Stimulated activated memory B cell treated with anti-CD40 and anti-IgM and Interleukin-4, amounts not matched to agents 10 μg/mL and 1 μg/mL and 100 μg/mL, for 72 hours (primary cell): ENCODE measurements at regions not wholly inside any gene's neighbourhood (a gene's known extent, or its start where the extent isn't known, plus 50 kb on each side); places are given as distances from the start of the nearest gene placed in this dataset.
"Not testable (repeated sequence)": the region's sequence is repeated elsewhere in the genome, so short reads cannot be mapped to it uniquely, and the experiment has no call there.

Source experiments
- ATAC-seq: fragments of 150-1000 bp; cut with Tn5 transposase; 2 replicates; pipeline ENCODE4 v1.10.0; 2021
- H3K27ac Mint-ChIP-seq: one replicate; pipeline ENCODE4 v1.8.0; 2022; ENCODE audit warnings: mild to moderate bottlenecking, mixed read lengths
- H3K27me3 Mint-ChIP-seq: one replicate; pipeline ENCODE4 v1.8.0; 2022; ENCODE audit warnings: mixed read lengths
- H3K36me3 Mint-ChIP-seq: one replicate; pipeline ENCODE4 v1.8.0; 2022; ENCODE audit warnings: mixed read lengths
- H3K4me1 Mint-ChIP-seq: one replicate; pipeline ENCODE4 v1.8.0; 2022; ENCODE audit warnings: mixed read lengths
- H3K4me3 Mint-ChIP-seq: one replicate; pipeline ENCODE4 v1.8.0; 2022; ENCODE audit warnings: mild to moderate bottlenecking, moderate library complexity, mixed read lengths
- H3K9me3 Mint-ChIP-seq: one replicate; pipeline ENCODE4 v1.8.0; 2022; ENCODE audit warnings: mixed read lengths

- Mint-ChIP-seq H3K27me3 (peaks cover 23% of the 10 kb centered on the region), H3K36me3 (no peaks in the 10 kb centered on the region), H3K4me3 (no peak overlapping the region), H3K4me1 (no peaks in the 10 kb centered on the region), H3K27ac (no peak overlapping the region), H3K9me3 (no peaks in the 10 kb centered on the region)
- no peak for ATAC-seq
Observed at GRCh38 chr3:189419683-189420082, 211.5 kb upstream of the TP63 start.

GRCh38 chr3:189424922-189425321 is 206.3 kb upstream of the TP63 start:
- Mint-ChIP-seq H3K27ac (no peak overlapping the region), H3K36me3 (no peaks in the 10 kb centered on the region), H3K27me3 (peaks cover 10% of the 10 kb centered on the region), H3K9me3 (no peaks in the 10 kb centered on the region), H3K4me3 (no peak overlapping the region), H3K4me1 (no peaks in the 10 kb centered on the region)
- ATAC-seq = no peak

- Mint-ChIP-seq H3K4me1 (no peaks in the 10 kb centered on the region), H3K27me3 (no peaks in the 10 kb centered on the region), H3K9me3 (no peaks in the 10 kb centered on the region), H3K27ac (no peak overlapping the region), H3K36me3 (no peaks in the 10 kb centered on the region), H3K4me3 (no peak overlapping the region)
- no peak for ATAC-seq
Observed at GRCh38 chr3:189429019-189429418, 202.2 kb upstream of the TP63 start.

- H3K36me3 Mint-ChIP-seq = no peaks in the 10 kb centered on the region
- no peaks in the 10 kb centered on the region for H3K9me3 Mint-ChIP-seq
- H3K27me3 Mint-ChIP-seq = no peaks in the 10 kb centered on the region
- H3K4me3 Mint-ChIP-seq = no peak overlapping the region
- ATAC-seq = no peak
- H3K27ac Mint-ChIP-seq = no peak overlapping the region
- no peaks in the 10 kb centered on the region for H3K4me1 Mint-ChIP-seq
Observed at GRCh38 chr3:189430166-189430565, 201.0 kb upstream of the TP63 start.

GRCh38 chr3:189442257-189442656 is 188.9 kb upstream of the TP63 start:
- not testable (repeated sequence) for ATAC-seq, H3K27ac Mint-ChIP-seq, H3K36me3 Mint-ChIP-seq, H3K4me1 Mint-ChIP-seq, H3K4me3 Mint-ChIP-seq, H3K27me3 Mint-ChIP-seq, H3K9me3 Mint-ChIP-seq

GRCh38 chr3:189446959-189447560 is 184.1 kb upstream of the TP63 start:
- Mint-ChIP-seq H3K27me3 (no peaks in the 10 kb centered on the region), H3K4me3 (no peak overlapping the region), H3K9me3 (peaks cover 4% of the 10 kb centered on the region), H3K27ac (no peak overlapping the region), H3K4me1 (no peaks in the 10 kb centered on the region), H3K36me3 (no peaks in the 10 kb centered on the region)
- ATAC-seq = no peak

- H3K4me1 Mint-ChIP-seq = no peaks in the 10 kb centered on the region
- ATAC-seq = no peak
- no peak overlapping the region for H3K27ac Mint-ChIP-seq
- no peak overlapping the region for H3K4me3 Mint-ChIP-seq
- H3K9me3 Mint-ChIP-seq = no peaks in the 10 kb centered on the region
- no peaks in the 10 kb centered on the region for H3K36me3 Mint-ChIP-seq
- H3K27me3 Mint-ChIP-seq = peaks cover 8% of the 10 kb centered on the region
Observed at GRCh38 chr3:189449084-189449483, 182.1 kb upstream of the TP63 start.

GRCh38 chr3:189455009-189455408 is 176.2 kb upstream of the TP63 start:
- Mint-ChIP-seq H3K9me3 (no peaks in the 10 kb centered on the region), H3K4me1 (no peaks in the 10 kb centered on the region), H3K27ac (no peak overlapping the region), H3K27me3 (peaks cover 8% of the 10 kb centered on the region), H3K4me3 (no peak overlapping the region), H3K36me3 (no peaks in the 10 kb centered on the region)
- no peak for ATAC-seq

GRCh38 chr3:189455641-189456417 is 175.4 kb upstream of the TP63 start:
- Mint-ChIP-seq H3K27me3 (peaks cover 8% of the 10 kb centered on the region), H3K4me3 (no peak overlapping the region), H3K4me1 (no peaks in the 10 kb centered on the region), H3K9me3 (no peaks in the 10 kb centered on the region), H3K36me3 (no peaks in the 10 kb centered on the region), H3K27ac (no peak overlapping the region)
- ATAC-seq = no peak

- no peak for ATAC-seq
- Mint-ChIP-seq H3K4me1 (no peaks in the 10 kb centered on the region), H3K27ac (no peak overlapping the region), H3K9me3 (no peaks in the 10 kb centered on the region), H3K27me3 (peaks cover 8% of the 10 kb centered on the region), H3K4me3 (no peak overlapping the region), H3K36me3 (no peaks in the 10 kb centered on the region)
Observed at GRCh38 chr3:189457201-189457607, 174.0 kb upstream of the TP63 start.

GRCh38 chr3:189457631-189458412 is 173.4 kb upstream of the TP63 start:
- ATAC-seq = no peak
- no peaks in the 10 kb centered on the region for H3K9me3 Mint-ChIP-seq
- H3K36me3 Mint-ChIP-seq = no peaks in the 10 kb centered on the region
- H3K27ac Mint-ChIP-seq = no peak overlapping the region
- no peak overlapping the region for H3K4me3 Mint-ChIP-seq
- H3K27me3 Mint-ChIP-seq = peaks cover 8% of the 10 kb centered on the region
- H3K4me1 Mint-ChIP-seq = no peaks in the 10 kb centered on the region

- peaks cover 3% of the 10 kb centered on the region for H3K27me3 Mint-ChIP-seq
- no peak for ATAC-seq
- no peaks in the 10 kb centered on the region for H3K9me3 Mint-ChIP-seq
- H3K4me1 Mint-ChIP-seq = no peaks in the 10 kb centered on the region
- no peak overlapping the region for H3K4me3 Mint-ChIP-seq
- H3K36me3 Mint-ChIP-seq = no peaks in the 10 kb centered on the region
- H3K27ac Mint-ChIP-seq = no peak overlapping the region
Observed at GRCh38 chr3:189458528-189458927, 172.7 kb upstream of the TP63 start.

- Mint-ChIP-seq H3K4me3 (no peak overlapping the region), H3K27me3 (no peaks in the 10 kb centered on the region), H3K27ac (no peak overlapping the region), H3K36me3 (no peaks in the 10 kb centered on the region), H3K9me3 (no peaks in the 10 kb centered on the region), H3K4me1 (no peaks in the 10 kb centered on the region)
- ATAC-seq = no peak
Observed at GRCh38 chr3:189459231-189459630, 172.0 kb upstream of the TP63 start.

GRCh38 chr3:189460511-189460910 is 170.7 kb upstream of the TP63 start:
- Mint-ChIP-seq H3K27me3 (no peaks in the 10 kb centered on the region), H3K27ac (no peak overlapping the region), H3K36me3 (no peaks in the 10 kb centered on the region), H3K9me3 (no peaks in the 10 kb centered on the region), H3K4me1 (no peaks in the 10 kb centered on the region), H3K4me3 (no peak overlapping the region)
- ATAC-seq = no peak

GRCh38 chr3:189464799-189465198 is 166.4 kb upstream of the TP63 start:
- Mint-ChIP-seq H3K36me3 (no peaks in the 10 kb centered on the region), H3K27ac (no peak overlapping the region), H3K27me3 (no peaks in the 10 kb centered on the region), H3K4me1 (no peaks in the 10 kb centered on the region), H3K4me3 (no peak overlapping the region), H3K9me3 (no peaks in the 10 kb centered on the region)
- ATAC-seq = no peak

GRCh38 chr3:189466004-189466403 is 165.2 kb upstream of the TP63 start:
- H3K27ac Mint-ChIP-seq = no peak overlapping the region
- ATAC-seq = peak; percentile 20
- H3K4me1 Mint-ChIP-seq = peaks cover 7% of the 10 kb centered on the region
- no peaks in the 10 kb centered on the region for H3K27me3 Mint-ChIP-seq
- H3K9me3 Mint-ChIP-seq = no peaks in the 10 kb centered on the region
- no peaks in the 10 kb centered on the region for H3K36me3 Mint-ChIP-seq
- H3K4me3 Mint-ChIP-seq = no peak overlapping the region
